ENCODE measurements at regions not wholly inside any gene's neighbourhood (a gene's known extent, or its start where the extent isn't known, plus 50 kb on each side); places are given as distances from the start of the nearest gene placed in this dataset.

DNA sequence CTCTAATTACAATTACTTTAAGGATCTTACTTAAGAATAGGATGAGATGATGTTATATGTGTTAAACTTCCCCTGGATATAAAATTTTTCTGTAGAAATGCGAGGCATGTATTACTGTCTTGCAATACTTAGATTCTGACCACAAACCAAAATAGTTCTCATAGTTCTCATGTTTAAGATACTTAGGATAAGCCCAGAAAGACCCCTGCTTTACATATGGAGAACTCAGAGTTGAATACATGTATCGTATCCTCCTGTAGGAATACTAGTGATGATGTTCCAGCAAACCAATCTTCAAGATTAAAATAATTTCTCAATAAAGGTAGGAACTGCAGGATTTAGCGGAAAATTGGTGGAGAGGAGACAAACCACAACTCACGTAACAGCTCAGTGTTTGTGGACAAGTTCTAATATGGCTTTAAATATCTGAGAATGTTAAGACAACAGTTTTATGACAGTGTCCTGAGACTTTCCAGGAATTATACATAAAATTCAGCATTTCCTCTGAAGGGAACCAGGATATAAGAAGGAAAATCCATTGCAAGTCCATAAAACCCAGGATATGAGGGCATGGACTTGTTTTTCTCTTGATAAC is 114.7 kb upstream of the CRY1 start:
- TF ChIP-seq, protein P1, sequence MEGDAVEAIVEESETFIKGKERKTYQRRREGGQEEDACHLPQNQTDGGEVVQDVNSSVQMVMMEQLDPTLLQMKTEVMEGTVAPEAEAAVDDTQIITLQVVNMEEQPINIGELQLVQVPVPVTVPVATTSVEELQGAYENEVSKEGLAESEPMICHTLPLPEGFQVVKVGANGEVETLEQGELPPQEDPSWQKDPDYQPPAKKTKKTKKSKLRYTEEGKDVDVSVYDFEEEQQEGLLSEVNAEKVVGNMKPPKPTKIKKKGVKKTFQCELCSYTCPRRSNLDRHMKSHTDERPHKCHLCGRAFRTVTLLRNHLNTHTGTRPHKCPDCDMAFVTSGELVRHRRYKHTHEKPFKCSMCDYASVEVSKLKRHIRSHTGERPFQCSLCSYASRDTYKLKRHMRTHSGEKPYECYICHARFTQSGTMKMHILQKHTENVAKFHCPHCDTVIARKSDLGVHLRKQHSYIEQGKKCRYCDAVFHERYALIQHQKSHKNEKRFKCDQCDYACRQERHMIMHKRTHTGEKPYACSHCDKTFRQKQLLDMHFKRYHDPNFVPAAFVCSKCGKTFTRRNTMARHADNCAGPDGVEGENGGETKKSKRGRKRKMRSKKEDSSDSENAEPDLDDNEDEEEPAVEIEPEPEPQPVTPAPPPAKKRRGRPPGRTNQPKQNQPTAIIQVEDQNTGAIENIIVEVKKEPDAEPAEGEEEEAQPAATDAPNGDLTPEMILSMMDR (IDR thresholded peaks at IDR 0.05): no peak
- no peak for TF ChIP-seq POLR2A (IDR thresholded peaks at IDR 0.05)

Measured in Peyer's patch (tissue), 4 donors.